ENCODE measurements at regions not wholly inside any gene's neighbourhood (a gene's known extent, or its start where the extent isn't known, plus 50 kb on each side); places are given as distances from the start of the nearest gene placed in this dataset.
"Not testable (repeated sequence)": the region's sequence is repeated elsewhere in the genome, so short reads cannot be mapped to it uniquely, and the experiment has no call there.

- DNase-seq, result no peak
Observed at GRCh38 chr22:22697377-22698117, 53.1 kb downstream of the GGTLC2 start.

GRCh38 chr22:22698263-22698750 lies 53.9 kb downstream of the GGTLC2 start:
- no peak for DNase-seq

- DNase-seq, result no peak
Observed at GRCh38 chr22:22700631-22701030, 56.2 kb downstream of the GGTLC2 start.

GRCh38 chr22:22701557-22701956 lies 57.1 kb downstream of the GGTLC2 start:
- not testable (repeated sequence) for DNase-seq

- no peak for DNase-seq
Observed at GRCh38 chr22:22702237-22703202, 58.1 kb downstream of the GGTLC2 start.

GRCh38 chr22:22703203-22703570 lies 58.8 kb downstream of the GGTLC2 start:
- DNase-seq, result no peak

- no peak for DNase-seq
Observed at GRCh38 chr22:22703715-22704114, 59.3 kb downstream of the GGTLC2 start.

GRCh38 chr22:22704156-22704946 lies 59.9 kb downstream of the GGTLC2 start:
- DNase-seq, result no peak

- no peak for DNase-seq
Observed at GRCh38 chr22:22705328-22706100, 61.1 kb downstream of the GGTLC2 start.

- DNase-seq, result no peak
Observed at GRCh38 chr22:22706253-22706915, 62.0 kb downstream of the GGTLC2 start.

- peak; percentile 44 for DNase-seq
Observed at GRCh38 chr22:22709719-22710445, 65.5 kb downstream of the GGTLC2 start.

GRCh38 chr22:22710719-22711531 lies 66.5 kb downstream of the GGTLC2 start:
- DNase-seq, result peak; percentile 83

- no peak for DNase-seq
Observed at GRCh38 chr22:22711532-22711913, 67.1 kb downstream of the GGTLC2 start.

GRCh38 chr22:22712092-22712658 lies 67.8 kb downstream of the GGTLC2 start:
- DNase-seq, result no peak

GRCh38 chr22:22712666-22713365 lies 68.4 kb downstream of the GGTLC2 start:
- DNase-seq, result no peak

- no peak for DNase-seq
Observed at GRCh38 chr22:22713416-22713815, 69.0 kb downstream of the GGTLC2 start.

GRCh38 chr22:22714600-22715335 lies 70.4 kb downstream of the GGTLC2 start:
- DNase-seq, result no peak

- no peak for DNase-seq
Observed at GRCh38 chr22:22716136-22716665, 71.8 kb downstream of the GGTLC2 start.

Measured in activated CD4-positive, alpha-beta T cell treated with anti-CD3 and anti-CD28 coated beads for 48 hours (primary cell).